Upper lobe of left lung (tissue), 6 donors: ENCODE measurements at regions not wholly inside any gene's neighbourhood (a gene's known extent, or its start where the extent isn't known, plus 50 kb on each side); places are given as distances from the start of the nearest gene placed in this dataset.

Source experiments
- ATAC-seq, 2 donors: fragments of 200-7000 bp; cut with Tn5 transposase; one replicate each; pipeline ENCODE4 v1.9.1; 2022; ENCODE audit warnings: mild to moderate bottlenecking in 2 of 2, moderate library complexity in 2 of 2; ENCODE audit not compliant: low FRiP score in 2 of 2
- DNase-seq, 2 donors: peaks; one replicate each; pipeline ENCODE4 v3.0.0-alpha.2; 2019 to 2020
- H3K27ac ChIP-seq, 4 donors: fragments of 200-600 bp; sonication (generic); one replicate each; pipeline ENCODE4 v1.5.1; 2016 to 2019
- H3K27me3 ChIP-seq, 4 donors: fragments of 200-600 bp; sonication (generic); one replicate each; pipeline ENCODE4 v1.5.1; 2017 to 2019
- H3K36me3 ChIP-seq, 4 donors: fragments of 200-600 bp; sonication (generic); one replicate each; pipeline ENCODE4 v1.5.1; 2016 to 2019
- H3K4me1 ChIP-seq, 4 donors: fragments of 200-600 bp; sonication (generic); one replicate each; pipeline ENCODE4 v1.5.1; 2018 to 2019
- H3K4me3 ChIP-seq, 4 donors: fragments of 200-600 bp; sonication (generic); one replicate each; pipeline ENCODE4 v1.5.1; 2017 to 2019; ENCODE audit warnings: mild to moderate bottlenecking in 2 of 4, moderate library complexity in 1 of 4
- H3K9me3 ChIP-seq, 4 donors: fragments of 200-600 bp; sonication (generic); one replicate each; pipeline ENCODE4 v1.5.1; 2018 to 2019
- CTCF ChIP-seq, 6 experiments: fragments of 450-650 bp in 4 of 6; fragments of 200-600 bp in 2 of 6; sonication (generic) in 2 of 6; IDR thresholded peaks; one replicate each; pipeline ENCODE4 v1.5.1; 2016 to 2019; ENCODE audit warnings: antibody characterized with exemption in 6 of 6
- EP300 ChIP-seq, 4 donors: sonication (generic); formaldehyde crosslinking; IDR thresholded peaks; one replicate each; pipeline ENCODE4 v1.5.1; 2017; ENCODE audit warnings: antibody characterized with exemption in 4 of 4, control low read depth in 2 of 4
- POLR2A ChIP-seq, 4 donors: fragments of 450-650 bp; IDR thresholded peaks; one replicate each; pipeline ENCODE4 v1.5.1; 2016 to 2017; ENCODE audit warnings: antibody characterized with exemption in 4 of 4, mild to moderate bottlenecking in 2 of 4
- POLR2AphosphoS5 ChIP-seq, 2 donors: sonication (generic); formaldehyde crosslinking; IDR thresholded peaks; one replicate each; pipeline ENCODE4 v1.5.1; 2017; ENCODE audit warnings: antibody characterized with exemption in 2 of 2
- WGBS, 2 donors: methylation state at CpG; one replicate each; pipeline ENCODE4 v1.1.5; 2017 to 2018; 5-methylcytosine and 5-hydroxymethylcytosine counted together
- donor health status: DM: no; HTN: no; CAD: no; lungs with moderate emphysema.
- donor health status: DM: no; HTN: yes; CAD: no; lungs with severe emphysema.

- Histone ChIP-seq H3K27me3 (no peaks in the 10 kb centered on the region), H3K4me3 (no peak overlapping the region), H3K4me1 (no peaks in the 10 kb centered on the region), H3K27ac (no peak overlapping the region), H3K36me3 (no peaks in the 10 kb centered on the region), H3K9me3 (peaks cover 0 to 4% (median 2%) of the 10 kb centered on the region in 4 donors)
- WGBS, 2 donors: 60 to 76% methylated on average over 6 to 8 of the region's 8 CpGs
- ATAC-seq: no peak
- DNase-seq: no peak
- no peak for TF ChIP-seq POLR2A (IDR thresholded peaks at IDR 0.05)
- peak in 1 of 6 experiments; percentile 7 for TF ChIP-seq CTCF (IDR thresholded peaks at IDR 0.05)
Observed at GRCh38 chr20:60365064-60365666, 406.9 kb downstream of the CDH26 start.

GRCh38 chr20:60365882-60366281 lies 407.7 kb downstream of the CDH26 start:
- H3K27ac ChIP-seq: no peak overlapping the region
- H3K36me3 ChIP-seq: no peaks in the 10 kb centered on the region
- H3K9me3 ChIP-seq: peaks cover 0 to 4% (median 2%) of the 10 kb centered on the region in 4 donors
- H3K4me3 ChIP-seq: no peak overlapping the region
- ATAC-seq: no peak
- no peaks in the 10 kb centered on the region for H3K27me3 ChIP-seq
- TF ChIP-seq EP300 (IDR thresholded peaks at IDR 0.05) (no peak), POLR2AphosphoS5 (IDR thresholded peaks at IDR 0.05) (no peak), CTCF (IDR thresholded peaks at IDR 0.05) (no peak)
- no peaks in the 10 kb centered on the region for H3K4me1 ChIP-seq
- WGBS, 2 donors: 64 to 71% methylated on average over 7 of the region's 7 CpGs
- no peak for DNase-seq

- DNase-seq: no peak
- Histone ChIP-seq H3K36me3 (no peaks in the 10 kb centered on the region), H3K27ac (no peak overlapping the region), H3K9me3 (peaks cover 0 to 4% (median 2%) of the 10 kb centered on the region in 4 donors), H3K4me3 (no peak overlapping the region), H3K4me1 (no peaks in the 10 kb centered on the region), H3K27me3 (no peaks in the 10 kb centered on the region)
- WGBS, 2 donors: 59 to 75% methylated on average over 6 of the region's 6 CpGs
- no peak for ATAC-seq
- TF ChIP-seq POLR2A (IDR thresholded peaks at IDR 0.05) (no peak), EP300 (IDR thresholded peaks at IDR 0.05) (no peak), CTCF (IDR thresholded peaks at IDR 0.05) (no peak), POLR2AphosphoS5 (IDR thresholded peaks at IDR 0.05) (no peak)
Observed at GRCh38 chr20:60371384-60371783, 413.2 kb downstream of the CDH26 start.

GRCh38 chr20:60372275-60372674 lies 414.1 kb downstream of the CDH26 start:
- DNase-seq (no peak), ATAC-seq (no peak)
- peaks cover 0 to 4% (median 2%) of the 10 kb centered on the region in 4 donors for H3K9me3 ChIP-seq
- no peak overlapping the region for H3K27ac ChIP-seq
- H3K4me1 ChIP-seq: no peaks in the 10 kb centered on the region
- H3K36me3 ChIP-seq: no peaks in the 10 kb centered on the region
- 63 to 75% methylated on average over 1 of the region's 1 CpG for WGBS, 2 donors
- H3K27me3 ChIP-seq: no peaks in the 10 kb centered on the region
- no peak overlapping the region for H3K4me3 ChIP-seq
- no peak for TF ChIP-seq EP300 (IDR thresholded peaks at IDR 0.05)
- no peak for TF ChIP-seq CTCF (IDR thresholded peaks at IDR 0.05)
- TF ChIP-seq POLR2A (IDR thresholded peaks at IDR 0.05): no peak
- TF ChIP-seq POLR2AphosphoS5 (IDR thresholded peaks at IDR 0.05): no peak

GRCh38 chr20:60372822-60373221 lies 414.6 kb downstream of the CDH26 start:
- no peaks in the 10 kb centered on the region for H3K4me1 ChIP-seq
- TF ChIP-seq EP300 (IDR thresholded peaks at IDR 0.05): no peak
- no peak for TF ChIP-seq POLR2A (IDR thresholded peaks at IDR 0.05)
- no peak for TF ChIP-seq POLR2AphosphoS5 (IDR thresholded peaks at IDR 0.05)
- no peak for TF ChIP-seq CTCF (IDR thresholded peaks at IDR 0.05)
- no peaks in the 10 kb centered on the region for H3K27me3 ChIP-seq
- H3K27ac ChIP-seq: no peak overlapping the region
- H3K4me3 ChIP-seq: no peak overlapping the region
- no peak for ATAC-seq
- no peaks in the 10 kb centered on the region for H3K36me3 ChIP-seq
- WGBS, 2 donors: 45 to 62% methylated on average over 3 to 4 of the region's 4 CpGs
- DNase-seq: no peak
- H3K9me3 ChIP-seq: peaks cover 0 to 4% (median 2%) of the 10 kb centered on the region in 4 donors
